ENCODE measurements at regions not wholly inside any gene's neighbourhood (a gene's known extent, or its start where the extent isn't known, plus 50 kb on each side); places are given as distances from the start of the nearest gene placed in this dataset.

GRCh38 chrX:129347291-129347690 lies 176.0 kb downstream of the SMARCA1 start:
- TF ChIP-seq POLR2A (IDR thresholded peaks at IDR 0.05) (no peak), EP300 (IDR thresholded peaks at IDR 0.05) (no peak)
- TF ChIP-seq, protein P1, sequence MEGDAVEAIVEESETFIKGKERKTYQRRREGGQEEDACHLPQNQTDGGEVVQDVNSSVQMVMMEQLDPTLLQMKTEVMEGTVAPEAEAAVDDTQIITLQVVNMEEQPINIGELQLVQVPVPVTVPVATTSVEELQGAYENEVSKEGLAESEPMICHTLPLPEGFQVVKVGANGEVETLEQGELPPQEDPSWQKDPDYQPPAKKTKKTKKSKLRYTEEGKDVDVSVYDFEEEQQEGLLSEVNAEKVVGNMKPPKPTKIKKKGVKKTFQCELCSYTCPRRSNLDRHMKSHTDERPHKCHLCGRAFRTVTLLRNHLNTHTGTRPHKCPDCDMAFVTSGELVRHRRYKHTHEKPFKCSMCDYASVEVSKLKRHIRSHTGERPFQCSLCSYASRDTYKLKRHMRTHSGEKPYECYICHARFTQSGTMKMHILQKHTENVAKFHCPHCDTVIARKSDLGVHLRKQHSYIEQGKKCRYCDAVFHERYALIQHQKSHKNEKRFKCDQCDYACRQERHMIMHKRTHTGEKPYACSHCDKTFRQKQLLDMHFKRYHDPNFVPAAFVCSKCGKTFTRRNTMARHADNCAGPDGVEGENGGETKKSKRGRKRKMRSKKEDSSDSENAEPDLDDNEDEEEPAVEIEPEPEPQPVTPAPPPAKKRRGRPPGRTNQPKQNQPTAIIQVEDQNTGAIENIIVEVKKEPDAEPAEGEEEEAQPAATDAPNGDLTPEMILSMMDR (IDR thresholded peaks at IDR 0.05), result no peak

Data from sigmoid colon (tissue), 4 donors.